ENCODE measurements at regions not wholly inside any gene's neighbourhood (a gene's known extent, or its start where the extent isn't known, plus 50 kb on each side); places are given as distances from the start of the nearest gene placed in this dataset.
"Not testable (repeated sequence)": the region's sequence is repeated elsewhere in the genome, so short reads cannot be mapped to it uniquely, and the experiment has no call there.

- no peak for DNase-seq
Observed at GRCh38 chr11:129503646-129504045, 128.0 kb downstream of the BARX2 start.

- DNase-seq: no peak
Observed at GRCh38 chr11:129505266-129505665, 129.6 kb downstream of the BARX2 start.

GRCh38 chr11:129508163-129508562, 132.5 kb downstream of the BARX2 start:
- no peak for DNase-seq

DNA sequence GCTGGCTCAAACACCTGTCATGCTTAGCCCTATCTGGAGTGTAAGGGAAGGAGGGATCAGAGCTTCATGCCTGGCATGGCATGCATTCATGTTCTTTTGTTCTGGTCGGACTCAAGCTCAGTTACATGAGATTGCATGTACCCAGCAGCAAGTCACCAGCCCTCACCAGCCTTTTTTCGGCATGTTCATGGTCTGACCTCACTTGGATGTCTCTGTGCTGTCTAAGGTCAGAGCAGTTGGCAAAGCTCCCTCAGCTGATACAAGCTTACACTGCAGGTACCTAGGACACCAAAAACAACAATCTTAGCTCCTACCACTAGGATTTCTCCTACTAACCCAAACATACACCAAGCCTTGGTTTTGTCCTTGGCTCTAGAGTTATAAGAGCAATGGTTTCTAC, 152.6 kb downstream of the BARX2 start:
- no peak for DNase-seq

DNA sequence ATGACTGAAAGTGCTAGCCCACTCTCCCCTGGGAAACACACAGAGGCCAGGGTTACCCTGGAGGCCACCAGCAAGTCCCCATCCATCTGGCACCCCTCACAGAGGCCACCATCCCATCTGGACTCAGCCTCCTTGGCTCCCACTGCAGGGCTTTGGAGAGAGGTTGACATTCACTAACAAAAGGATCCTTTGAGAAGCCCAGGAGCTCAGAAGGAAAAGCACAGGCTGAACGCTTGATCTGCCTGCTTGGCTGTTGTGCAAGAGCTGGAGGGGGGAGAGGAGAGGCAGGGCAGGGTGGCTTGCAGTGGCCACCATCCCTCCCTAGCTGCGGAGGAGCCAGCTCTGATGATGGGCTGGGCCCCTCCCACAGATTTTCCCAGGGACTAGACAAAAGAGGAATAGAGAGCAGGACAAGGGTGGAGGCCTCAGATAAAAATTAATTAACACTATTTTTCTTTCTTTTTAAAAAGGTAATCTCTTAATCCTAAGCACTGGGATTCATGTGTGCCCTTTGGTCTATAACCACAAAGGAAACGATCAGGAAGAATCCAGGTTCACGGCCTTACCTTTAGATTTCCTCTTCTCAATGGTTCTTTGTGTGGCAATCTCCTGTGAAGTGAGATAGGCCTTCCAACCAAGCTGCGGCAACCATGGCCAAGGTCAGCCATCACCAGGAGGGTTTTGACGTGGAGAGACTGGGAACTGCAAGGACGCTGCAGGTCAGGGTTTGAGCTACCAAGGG, 154.7 kb downstream of the BARX2 start:
- no peak for DNase-seq

DNA sequence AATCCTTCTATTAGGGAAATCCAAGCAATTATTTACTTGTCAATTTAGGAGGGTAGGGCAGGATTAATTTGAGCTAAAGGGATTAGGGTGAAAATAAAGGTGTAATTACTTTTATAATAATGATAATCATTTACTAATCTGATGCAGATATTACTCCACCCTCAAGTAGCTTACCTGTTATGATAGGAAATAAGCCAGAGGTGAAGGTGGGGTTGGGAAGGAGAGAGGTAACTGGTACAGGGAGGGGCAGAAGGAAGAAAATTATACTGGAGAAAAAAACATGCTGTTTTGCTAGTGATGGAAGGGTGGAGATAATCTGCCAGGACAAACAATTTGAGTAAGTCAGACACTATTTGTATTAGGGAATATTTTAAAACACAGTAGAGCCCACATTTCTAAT, 157.7 kb downstream of the BARX2 start:
- DNase-seq: no peak

- DNase-seq: no peak
Observed at GRCh38 chr11:129536338-129536737, 160.7 kb downstream of the BARX2 start.

GRCh38 chr11:129538323-129538722, 162.7 kb downstream of the BARX2 start:
- DNase-seq: no peak

DNA sequence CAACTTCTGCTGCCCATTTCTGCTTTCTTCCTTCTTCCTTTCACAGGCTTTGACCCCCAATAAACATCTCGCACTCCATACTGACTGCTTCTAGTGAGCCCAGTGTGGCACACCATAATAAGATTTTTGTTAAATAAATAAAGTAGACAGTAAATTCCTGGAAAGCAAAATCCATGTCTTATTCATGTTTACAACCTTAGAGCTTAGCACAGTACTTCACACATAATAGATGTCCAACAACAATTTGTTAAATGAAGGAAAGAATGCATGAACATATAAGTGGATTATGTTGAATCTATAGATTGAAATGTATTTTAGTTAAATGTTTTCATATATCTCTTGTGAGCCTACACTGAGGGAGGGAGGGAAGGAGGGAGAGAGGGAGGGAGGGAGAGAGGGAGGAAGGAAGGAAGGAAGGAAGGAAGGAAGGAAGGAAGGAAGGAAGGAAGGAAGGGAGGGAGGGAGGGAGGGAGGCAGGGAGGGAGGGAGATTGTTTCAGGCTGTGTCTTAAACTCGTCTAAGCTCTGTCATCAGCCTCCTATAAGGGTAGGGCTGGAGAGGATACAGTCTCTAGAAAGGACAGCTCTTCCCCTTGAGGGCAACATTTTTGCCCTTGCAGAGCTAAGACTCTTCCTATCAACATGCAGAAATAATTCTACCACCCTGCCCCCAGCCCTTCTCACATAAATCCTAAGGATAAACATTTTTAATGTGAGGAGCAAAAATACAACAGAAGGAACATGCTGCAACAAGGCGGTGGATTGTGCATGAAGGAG, 168.1 kb downstream of the BARX2 start:
- no peak for DNase-seq

- DNase-seq: no peak
Observed at GRCh38 chr11:129544691-129545090, 169.0 kb downstream of the BARX2 start.

- DNase-seq: no peak
Observed at GRCh38 chr11:129546266-129546665, 170.6 kb downstream of the BARX2 start.

GRCh38 chr11:129557421-129557820, 181.8 kb downstream of the BARX2 start:
- DNase-seq: no peak

DNA sequence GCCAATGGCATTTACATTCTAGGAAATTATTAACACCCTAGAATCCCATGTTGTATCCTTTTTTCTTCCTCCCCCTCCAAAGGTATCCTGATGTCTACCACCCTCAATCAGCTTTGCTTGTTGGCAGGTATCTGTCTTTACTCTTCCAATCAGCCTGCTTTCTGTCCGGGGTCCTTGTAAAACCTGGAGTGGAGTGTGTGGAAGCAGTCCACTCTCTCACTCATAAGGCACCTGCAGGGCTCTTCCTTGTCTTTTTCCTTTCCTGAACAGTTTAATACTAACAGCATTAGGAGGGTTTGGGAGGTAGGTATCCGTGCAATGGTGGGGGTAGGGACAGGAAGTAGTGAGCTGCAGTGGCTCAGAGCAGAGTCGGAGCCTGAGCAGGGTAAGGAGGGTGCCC, 193.4 kb downstream of the BARX2 start:
- DNase-seq: no peak

- not testable (repeated sequence) for DNase-seq
Observed at GRCh38 chr11:129572667-129573066, 197.0 kb downstream of the BARX2 start.

- no peak for DNase-seq
Observed at GRCh38 chr11:129573161-129573560, 197.5 kb downstream of the BARX2 start.

- no peak for DNase-seq
Observed at GRCh38 chr11:129574431-129574830, 198.8 kb downstream of the BARX2 start.

GRCh38 chr11:129576652-129577051, 201.0 kb downstream of the BARX2 start:
- no peak for DNase-seq

DNA sequence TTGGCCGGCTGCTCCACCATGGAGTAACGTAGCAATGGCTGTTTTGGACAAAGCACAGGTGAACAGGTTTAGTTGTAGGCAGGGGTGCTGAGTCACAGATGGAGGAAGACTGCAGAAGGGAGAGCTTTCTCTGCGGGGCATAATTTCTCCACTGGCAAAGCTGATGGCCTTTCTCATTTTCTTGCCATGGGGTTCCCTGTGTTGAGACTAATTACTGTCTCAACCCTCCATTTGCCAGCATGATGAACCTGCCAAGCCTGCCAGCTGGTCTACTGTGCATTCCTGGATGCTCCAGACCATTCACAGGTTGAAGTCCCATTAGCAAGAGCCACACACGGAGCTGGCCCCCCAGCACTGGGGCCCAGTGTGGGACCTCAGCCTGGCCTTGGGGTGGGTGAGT, 202.4 kb downstream of the BARX2 start:
- no peak for DNase-seq

DNA sequence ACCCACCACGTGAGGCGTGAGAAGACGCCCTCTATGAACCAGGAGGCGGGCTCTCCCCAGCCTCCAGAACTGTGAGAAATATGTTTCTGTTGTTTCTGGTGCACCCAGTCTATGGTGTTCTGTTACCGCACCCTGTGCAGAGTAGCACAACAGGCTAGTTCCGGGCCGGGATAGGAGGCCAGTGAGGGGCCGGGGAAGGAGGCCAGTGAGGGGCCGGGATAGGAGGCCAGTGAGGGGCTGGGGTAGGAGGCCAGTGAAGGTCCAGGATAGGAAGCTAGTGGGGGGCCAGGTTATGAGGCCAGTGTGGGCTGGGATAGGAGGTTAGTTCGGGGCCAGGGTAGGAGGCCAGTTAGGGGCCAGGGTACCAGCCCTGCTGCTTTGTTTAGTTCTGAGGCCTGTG, 204.6 kb downstream of the BARX2 start:
- no peak for DNase-seq

GRCh38 chr11:129584316-129584715, 208.7 kb downstream of the BARX2 start:
- no peak for DNase-seq

- DNase-seq: no peak
Observed at GRCh38 chr11:129589190-129589860, 213.7 kb downstream of the BARX2 start.

DNA sequence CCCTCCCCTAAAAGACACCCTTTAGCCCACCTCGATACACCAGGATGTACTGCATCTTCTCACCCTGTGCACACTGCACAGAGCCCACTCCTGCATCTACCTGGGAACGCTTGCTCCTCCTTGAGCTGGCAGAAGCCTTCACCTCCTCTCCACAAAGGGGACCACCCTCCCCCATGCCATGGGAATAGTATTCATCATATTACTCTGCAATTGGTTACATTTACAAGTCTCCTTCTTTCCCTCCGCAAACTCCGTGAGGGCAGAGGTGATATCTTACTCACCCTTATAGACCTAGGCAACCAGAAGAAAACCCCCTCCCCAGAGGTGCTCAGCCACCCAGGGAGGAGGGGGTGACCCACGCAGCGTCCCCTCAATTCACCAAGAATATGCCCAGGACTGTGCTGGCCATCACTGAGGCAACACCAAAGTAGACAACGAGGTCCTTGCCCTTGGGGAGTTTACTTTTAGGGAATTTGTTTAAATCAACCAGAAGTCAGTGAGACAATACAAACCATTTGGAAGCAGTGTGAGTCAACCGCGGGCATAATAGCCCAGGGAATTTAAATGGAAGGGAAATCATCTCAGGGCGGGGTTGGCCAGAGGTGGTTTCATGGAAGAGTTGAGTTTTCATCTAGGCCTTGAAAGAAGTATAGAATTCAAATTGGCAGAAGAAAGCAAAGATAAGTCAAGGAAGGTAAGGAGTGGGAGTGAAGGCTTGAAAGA, 214.5 kb downstream of the BARX2 start:
- DNase-seq: no peak
